K562 (cell line): ENCODE measurements at regions not wholly inside any gene's neighbourhood (a gene's known extent, or its start where the extent isn't known, plus 50 kb on each side); places are given as distances from the start of the nearest gene placed in this dataset.
A peak's percentile ranks its signal among the peaks of the same experiment; 100 is the strongest.

Experiments used
- ATAC-seq: fragments of 200-7000 bp; cut with Tn5 transposase; 3 replicates; pipeline ENCODE4 v1.9.1; 2020; ENCODE audit warnings: moderate library complexity
- BruUV-seq: library from RNA; stranded (reverse); fragments of 400-500 nt; replicated peaks from 2 replicates; lab custom pipeline; 2021; lab: Mats Ljungman, UMichigan
- CTCF ChIA-PET: fragments of 300-600 bp; formaldehyde crosslinking; extraction: SDS; loops from one replicate; lab custom pipeline; 2021; ENCODE audit warnings: low intra/inter-chr PET ratio; lab: Yijun Ruan, JAX
- POLR2A ChIA-PET: fragments of 300-600, 350-650 bp; sonication (Branson Sonifier 250); formaldehyde crosslinking; extraction: SDS; loops from one replicate; lab custom pipeline; 2021; ENCODE audit warnings: antibody characterized with exemption, inconsistent platforms; lab: Yijun Ruan, JAX
- DNase-seq, 4 experiments: peaks; one replicate each; pipeline versions ENCODE4 v3.0.0 to v3.0.0-alpha.2; 2011 to 2018; ENCODE audit warnings: low spot score in 3 of 4, mixed read lengths in 3 of 4; ENCODE audit errors: extremely low read depth in 1 of 4
- FAIRE-seq: peaks from 2 replicates; lab custom pipeline; 2011; peaks lifted over from hg19 to GRCh38; lab: Jason Lieb, UNC
- H2AFZ ChIP-seq: 2 replicates; pipeline ENCODE4 v1.6.0; 2011; ENCODE audit warnings: low read depth, low read length, control low read depth, inconsistent platforms
- H3K27ac ChIP-seq: fragments of 200-600 bp; 3 replicates; pipeline ENCODE4 v1.8.0; 2011; ENCODE audit warnings: low read depth, mild to moderate bottlenecking, control low read depth, inconsistent platforms, low read length, moderate library complexity, mixed read lengths; ENCODE audit errors: extremely low read depth
- H3K27me3 ChIP-seq, 2 experiments: fragments of 300-600 bp in 1 of 2; 2 replicates in 1 of 2; 3 replicates in 1 of 2; pipeline versions ENCODE4 v1.6.0 to v1.8.0; 2011; ENCODE audit warnings: inconsistent platforms in 2 of 2, low read length in 2 of 2, mild to moderate bottlenecking in 1 of 2, mixed read lengths in 1 of 2, moderate library complexity in 1 of 2; ENCODE audit not compliant: control insufficient read depth in 2 of 2, insufficient read depth in 2 of 2
- H3K36me3 ChIP-seq: fragments of 300-600 bp; 3 replicates; pipeline ENCODE4 v1.8.0; 2011; ENCODE audit warnings: mild to moderate bottlenecking, low read length, inconsistent platforms; ENCODE audit not compliant: control insufficient read depth, insufficient read depth
- H3K4me1 ChIP-seq, 2 experiments: fragments of 200-600 bp in 1 of 2; replicated peaks in 1 of 2; 2 replicates in 1 of 2; 3 replicates in 1 of 2; pipeline versions ENCODE4 v1.5.1 to v1.8.0; 2011; ENCODE audit warnings: inconsistent platforms in 2 of 2, low read length in 2 of 2, mild to moderate bottlenecking in 1 of 2, mixed read lengths in 1 of 2, moderate library complexity in 1 of 2; ENCODE audit not compliant: control insufficient read depth in 2 of 2, insufficient read depth in 2 of 2
- H3K4me2 ChIP-seq: 2 replicates; pipeline ENCODE4 v1.6.1; 2011; ENCODE audit warnings: low read length, control low read depth, inconsistent platforms, mixed read lengths; ENCODE audit not compliant: insufficient read depth
- H3K4me3 ChIP-seq: fragments of 200-600 bp; sonication (generic), shearing (Covaris generic); 2 replicates; pipeline ENCODE4 v1.5.1; 2016; ENCODE audit warnings: control low read depth, inconsistent platforms
- H3K79me2 ChIP-seq: fragments of 200-600 bp; 3 replicates; pipeline ENCODE4 v1.8.0; 2011; ENCODE audit warnings: low read length, inconsistent platforms; ENCODE audit not compliant: control insufficient read depth, insufficient read depth
- H3K9ac ChIP-seq, 2 experiments: 2 replicates each; pipeline versions ENCODE4 v1.6.0 to v1.6.1; 2011; ENCODE audit warnings: low read depth in 2 of 2, low read length in 2 of 2, control low read depth in 1 of 2, inconsistent platforms in 1 of 2, mild to moderate bottlenecking in 1 of 2, mixed read lengths in 1 of 2; ENCODE audit not compliant: insufficient read depth in 1 of 2
- H3K9me1 ChIP-seq: one replicate; pipeline ENCODE4 v1.6.0; 2011; ENCODE audit warnings: inconsistent platforms, mild to moderate bottlenecking, low read length, moderate library complexity; ENCODE audit not compliant: control insufficient read depth, insufficient read depth
- H3K9me3 ChIP-seq: replicated peaks from 2 replicates; pipeline ENCODE4 v1.5.1; 2011; ENCODE audit warnings: low read depth, low read length, inconsistent platforms; ENCODE audit not compliant: control insufficient read depth, insufficient read depth
- H4K20me1 ChIP-seq: replicated peaks from 2 replicates; pipeline ENCODE4 v1.6.1; 2011; ENCODE audit warnings: low read length, inconsistent platforms, mixed read lengths; ENCODE audit not compliant: control insufficient read depth, insufficient read depth
- ATF3 ChIP-seq, 2 experiments: fragments of 450-650 bp in 1 of 2; sonication (generic) in 1 of 2; formaldehyde crosslinking in 1 of 2; IDR thresholded peaks in 1 of 2; conservative IDR thresholded peaks in 1 of 2; 2 replicates each; pipeline versions ENCODE4 v1.6.1 to v1.8.1; 2016 to 2023; ENCODE audit warnings: mild to moderate bottlenecking in 2 of 2, moderate library complexity in 2 of 2, inconsistent platforms in 1 of 2, missing genetic modification reagents in 1 of 2
- CEBPB ChIP-seq: fragments of 450-650 bp; IDR thresholded peaks from 2 replicates; pipeline ENCODE4 v1.6.1; 2016; ENCODE audit warnings: missing genetic modification characterization, missing compliant biosample characterization
- CEBPG ChIP-seq, 3 experiments: fragments of 200-800 bp in 1 of 3; sonication (Bioruptor generic) in 1 of 3; sonication (generic) in 1 of 3; formaldehyde crosslinking in 1 of 3; IDR thresholded peaks in 2 of 3; conservative IDR thresholded peaks in 1 of 3; 2 replicates each; pipeline versions ENCODE4 v1.6.1 to v1.8.0; 2016 to 2022; ENCODE audit warnings: missing compliant biosample characterization in 2 of 3, missing genetic modification characterization in 2 of 3, mild to moderate bottlenecking in 1 of 3, missing genetic modification reagents in 1 of 3
- HMBOX1 ChIP-seq: sonication (generic); IDR thresholded peaks from 2 replicates; pipeline ENCODE4 v1.6.1; 2016
- JUN ChIP-seq, 2 experiments: sonication (generic) in 1 of 2; formaldehyde crosslinking in 1 of 2; IDR thresholded peaks; 2 replicates each; pipeline versions ENCODE4 v1.6.1 to v1.8.0; 2012 to 2022; ENCODE audit warnings: borderline replicate concordance in 2 of 2, mild to moderate bottlenecking in 2 of 2, improper control_type of control experiment in 1 of 2, low read depth in 1 of 2, low read length in 1 of 2, missing genetic modification reagents in 1 of 2
- JUND ChIP-seq, 2 experiments: IDR thresholded peaks; 2 replicates in 1 of 2; 3 replicates in 1 of 2; pipeline ENCODE4 v1.6.1; 2011; ENCODE audit warnings: borderline replicate concordance in 2 of 2, low read depth in 2 of 2, low read length in 2 of 2, improper control_type of control experiment in 1 of 2, missing biosample characterization in 1 of 2, missing genetic modification characterization in 1 of 2, missing genetic modification reagents in 1 of 2
- PCBP1 ChIP-seq: fragments of 200-400 bp; formaldehyde crosslinking; IDR thresholded peaks from 2 replicates; pipeline ENCODE4 v1.6.1; 2018; ENCODE audit warnings: mild to moderate bottlenecking, low read depth, low read length; ENCODE audit not compliant: poor library complexity, severe bottlenecking
- REST ChIP-seq, 2 experiments: fragments of 450-650 bp; formaldehyde crosslinking in 1 of 2; IDR thresholded peaks; 2 replicates each; pipeline versions ENCODE4 v1.4.0 to v1.6.1; 2014 to 2020; ENCODE audit warnings: mild to moderate bottlenecking in 2 of 2, borderline replicate concordance in 1 of 2, low read depth in 1 of 2
- WGBS: fragments of 100-300 bp; shearing (Covaris generic); methylation state at CpG from one replicate; pipeline ENCODE4 v1.1.6; 2016; ENCODE audit warnings: low coverage, mixed read lengths; ENCODE audit not compliant: insufficient coverage; ENCODE audit errors: missing lambda C conversion rate; 5-methylcytosine and 5-hydroxymethylcytosine counted together
- in situ Hi-C: fragments of 300-500 bp; cut with MboI; formaldehyde crosslinking; loops from 4 replicates; pipeline ENCODE4 v1.15.0; 2018; ENCODE audit warnings: inconsistent platforms, mixed read lengths
- intact Hi-C: fragments of 100-400 bp; cut with micrococcal nuclease; formaldehyde crosslinking; loops from 2 replicates; pipeline ENCODE4 v1.14.2; 2022

- Histone ChIP-seq H3K4me2 (no peak overlapping the region), H3K36me3 (no peaks in the 10 kb centered on the region), H3K27ac (no peak overlapping the region), H3K4me3 (no peak overlapping the region), H3K9ac (no peak overlapping the region), H3K27me3 (no peaks in the 10 kb centered on the region; a peak in 1 of 5 replicates), H3K4me1 (no peaks in the 10 kb centered on the region), H3K79me2 (no peaks in the 10 kb centered on the region), H4K20me1 (no peaks in the 10 kb centered on the region), H2AFZ (peak overlapping the region; percentile 10; the same call in 1 of the 2 replicates), H3K9me3 (no peaks in the 10 kb centered on the region), H3K9me1 (no peaks in the 10 kb centered on the region)
- BruUV-seq, result no TSS peak
- WGBS, result 31% methylated on average over 3 of the region's 3 CpGs
- CTCF ChIA-PET, result no interaction called here
- in situ Hi-C loops, result no loop called here
- DNase-seq (no peak), FAIRE-seq (no peak), ATAC-seq (no peak; the same call in 2 of the 3 replicates)
- intact Hi-C loops, result no loop called here
- POLR2A ChIA-PET, result interaction anchor here (0.6 to 0.9 kb wide), 2 partner anchors 72 to 303 kb away, joined by 3 read pairs; no protein-coding TSS in a partner anchor
- TF ChIP-seq ATF3 (IDR thresholded peaks at IDR 0.05) (peak; percentile 44; the same call in 1 of the 2 replicates), ATF3 (CRISPR knock-in tag; conservative IDR thresholded peaks at IDR 0.05) (no peak), CEBPG (CRISPR knock-in tag; IDR thresholded peaks at IDR 0.05) (no peak; the same call in 1 of the 2 replicates), CEBPG (tag; conservative IDR thresholded peaks at IDR 0.05 in 1 of 2, IDR thresholded peaks at IDR 0.05 in 1 of 2) (peak in 1 of 2 experiments; percentile 80; a peak in 2 of 4 replicates), HMBOX1 (no peak), PCBP1 (no peak), JUN (IDR thresholded peaks at IDR 0.05; ENCODE audit: borderline replicate concordance, low read depth, low read length) (peak; percentile 23; the same call in 1 of the 2 replicates), JUN (CRISPR knock-in tag; IDR thresholded peaks at IDR 0.05; ENCODE audit: borderline replicate concordance) (no peak), JUND (IDR thresholded peaks at IDR 0.05; ENCODE audit: borderline replicate concordance, low read depth, low read length) (peak; percentile 38; the same call in 1 of the 2 replicates), JUND (tag; IDR thresholded peaks at IDR 0.05; ENCODE audit: borderline replicate concordance, low read depth, low read length) (no peak), REST (IDR thresholded peaks at IDR 0.05; ENCODE audit: borderline replicate concordance) (peak; percentile 8; the same call in 1 of the 2 replicates), REST (CRISPR knock-in tag; IDR thresholded peaks at IDR 0.05; ENCODE audit: low read depth) (no peak), CEBPB (tag) (peak; percentile 82)
Measured at GRCh38 chr1:67614511-67614934, 70.5 kb upstream of the GADD45A start.
